GM12878 (cell line): ENCODE measurements at regions not wholly inside any gene's neighbourhood (a gene's known extent, or its start where the extent isn't known, plus 50 kb on each side); places are given as distances from the start of the nearest gene placed in this dataset.

Experiments
- BMI1 ChIP-seq: fragments of 450-650 bp; IDR thresholded peaks from 2 replicates; pipeline ENCODE4 v1.6.1; 2016; ENCODE audit warnings: mild to moderate bottlenecking, moderate library complexity, borderline replicate concordance
- BRCA1 ChIP-seq: IDR thresholded peaks from 2 replicates; pipeline ENCODE4 v1.6.1; 2011; ENCODE audit warnings: low read depth, low read length, improper control_type of control experiment
- FOXM1 ChIP-seq: IDR thresholded peaks from 2 replicates; pipeline ENCODE4 v1.6.1; 2012; ENCODE audit warnings: low read depth, mild to moderate bottlenecking, inconsistent platforms, low read length, moderate library complexity
- POLR2AphosphoS2 ChIP-seq: IDR thresholded peaks from 2 replicates; pipeline ENCODE4 v1.6.1; 2011; ENCODE audit warnings: low read depth, mild to moderate bottlenecking, low read length, improper control_type of control experiment, moderate library complexity
- POU2F2 ChIP-seq: IDR thresholded peaks from 3 replicates; pipeline ENCODE4 v1.6.1; 2011; ENCODE audit warnings: low read depth, mild to moderate bottlenecking, low read length, borderline replicate concordance
- SIX5 ChIP-seq: IDR thresholded peaks from 2 replicates; pipeline ENCODE4 v1.6.1; 2011; ENCODE audit warnings: mild to moderate bottlenecking, low read depth, low read length, moderate library complexity; ENCODE audit not compliant: severe bottlenecking
- SMAD1 ChIP-seq: fragments of 450-650 bp; IDR thresholded peaks from 2 replicates; pipeline ENCODE4 v1.6.1; 2018; ENCODE audit warnings: mild to moderate bottlenecking, low read depth; ENCODE audit not compliant: partially characterized antibody
- TBL1XR1 ChIP-seq: IDR thresholded peaks from 2 replicates; pipeline ENCODE4 v1.6.1; 2012; ENCODE audit warnings: low read depth, low read length, improper control_type of control experiment
- ZBED1 ChIP-seq: IDR thresholded peaks from 2 replicates; pipeline ENCODE4 v1.6.1; 2016; ENCODE audit warnings: borderline replicate concordance
- ZNF384 ChIP-seq: IDR thresholded peaks from 2 replicates; pipeline ENCODE4 v1.6.1; 2012; ENCODE audit warnings: low read depth, mild to moderate bottlenecking, low read length, improper control_type of control experiment, borderline replicate concordance
- ZSCAN29 ChIP-seq: fragments of 450-650 bp; IDR thresholded peaks from 2 replicates; pipeline ENCODE4 v1.6.1; 2017; ENCODE audit warnings: mild to moderate bottlenecking, moderate library complexity
- TF ChIP-seq, protein P1 (sequence below), 3 experiments: IDR thresholded peaks in 2 of 3; conservative IDR thresholded peaks in 1 of 3; 2 replicates each; pipeline ENCODE4 v1.5.1; 2011; ENCODE audit warnings: low read depth in 3 of 3, low read length in 3 of 3, mild to moderate bottlenecking in 3 of 3, control low read depth in 2 of 3, moderate library complexity in 2 of 3, inconsistent platforms in 1 of 3, mixed read lengths in 1 of 3; ENCODE audit not compliant: control insufficient read depth in 2 of 3, insufficient read depth in 1 of 3; ENCODE audit errors: extremely low read depth in 1 of 3
- TF ChIP-seq, protein P2 (sequence below): IDR thresholded peaks from 2 replicates; pipeline ENCODE4 v1.6.1; 2011; ENCODE audit warnings: borderline replicate concordance, low read depth, mild to moderate bottlenecking, moderate library complexity, low read length; ENCODE audit not compliant: insufficient read depth, poor library complexity, severe bottlenecking

DNA sequence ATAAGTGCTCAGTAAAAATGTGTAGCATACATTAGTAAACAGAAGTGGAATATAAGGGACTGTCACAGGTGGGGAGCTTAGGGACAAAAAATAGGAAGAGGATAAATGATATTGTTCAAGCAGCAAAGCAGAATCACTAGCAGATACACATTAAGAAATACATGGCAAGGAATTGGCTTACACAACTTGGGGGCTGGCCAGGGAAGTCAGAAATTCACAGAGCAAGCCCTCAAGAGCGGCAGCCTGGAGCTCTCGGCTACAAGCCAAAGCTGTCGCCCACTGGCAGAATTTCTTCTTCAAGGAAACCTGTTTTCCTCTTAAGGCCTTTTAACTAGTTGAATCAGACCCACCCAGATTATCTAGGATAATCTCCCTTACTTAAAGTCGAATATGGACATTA is 73.0 kb upstream of the SMIM23 start (continued):
- TF ChIP-seq, protein P1, sequence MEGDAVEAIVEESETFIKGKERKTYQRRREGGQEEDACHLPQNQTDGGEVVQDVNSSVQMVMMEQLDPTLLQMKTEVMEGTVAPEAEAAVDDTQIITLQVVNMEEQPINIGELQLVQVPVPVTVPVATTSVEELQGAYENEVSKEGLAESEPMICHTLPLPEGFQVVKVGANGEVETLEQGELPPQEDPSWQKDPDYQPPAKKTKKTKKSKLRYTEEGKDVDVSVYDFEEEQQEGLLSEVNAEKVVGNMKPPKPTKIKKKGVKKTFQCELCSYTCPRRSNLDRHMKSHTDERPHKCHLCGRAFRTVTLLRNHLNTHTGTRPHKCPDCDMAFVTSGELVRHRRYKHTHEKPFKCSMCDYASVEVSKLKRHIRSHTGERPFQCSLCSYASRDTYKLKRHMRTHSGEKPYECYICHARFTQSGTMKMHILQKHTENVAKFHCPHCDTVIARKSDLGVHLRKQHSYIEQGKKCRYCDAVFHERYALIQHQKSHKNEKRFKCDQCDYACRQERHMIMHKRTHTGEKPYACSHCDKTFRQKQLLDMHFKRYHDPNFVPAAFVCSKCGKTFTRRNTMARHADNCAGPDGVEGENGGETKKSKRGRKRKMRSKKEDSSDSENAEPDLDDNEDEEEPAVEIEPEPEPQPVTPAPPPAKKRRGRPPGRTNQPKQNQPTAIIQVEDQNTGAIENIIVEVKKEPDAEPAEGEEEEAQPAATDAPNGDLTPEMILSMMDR (IDR thresholded peaks at IDR 0.05 in 2 of 3, conservative IDR thresholded peaks at IDR 0.05 in 1 of 3; ENCODE audit: control insufficient read depth in 2 of 3, extremely low read depth in 1 of 3, insufficient read depth in 1 of 3, low read depth in 3 of 3, low read length in 3 of 3): no peak
- TF ChIP-seq BRCA1 (no peak), TBL1XR1 (no peak), POLR2AphosphoS2 (no peak), POU2F2 (no peak), SIX5 (no peak), ZNF384 (no peak), ZBED1 (no peak), ZSCAN29 (no peak), SMAD1 (no peak), FOXM1 (no peak), BMI1 (no peak)
- TF ChIP-seq, protein P2, sequence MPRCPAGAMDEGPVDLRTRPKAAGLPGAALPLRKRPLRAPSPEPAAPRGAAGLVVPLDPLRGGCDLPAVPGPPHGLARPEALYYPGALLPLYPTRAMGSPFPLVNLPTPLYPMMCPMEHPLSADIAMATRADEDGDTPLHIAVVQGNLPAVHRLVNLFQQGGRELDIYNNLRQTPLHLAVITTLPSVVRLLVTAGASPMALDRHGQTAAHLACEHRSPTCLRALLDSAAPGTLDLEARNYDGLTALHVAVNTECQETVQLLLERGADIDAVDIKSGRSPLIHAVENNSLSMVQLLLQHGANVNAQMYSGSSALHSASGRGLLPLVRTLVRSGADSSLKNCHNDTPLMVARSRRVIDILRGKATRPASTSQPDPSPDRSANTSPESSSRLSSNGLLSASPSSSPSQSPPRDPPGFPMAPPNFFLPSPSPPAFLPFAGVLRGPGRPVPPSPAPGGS: no peak
